Panc1 (cell line): ENCODE measurements at regions not wholly inside any gene's neighbourhood (a gene's known extent, or its start where the extent isn't known, plus 50 kb on each side); places are given as distances from the start of the nearest gene placed in this dataset.

Source experiments
- ATAC-seq: fragments of 200-7000 bp; cut with Tn5 transposase; 2 replicates; pipeline ENCODE4 v1.9.1; 2020; ENCODE audit warnings: mild to moderate bottlenecking, moderate library complexity
- BruUV-seq: library from RNA; stranded (reverse); fragments of 400-500 nt; replicated peaks from 2 replicates; lab custom pipeline; 2021; lab: Mats Ljungman, UMichigan
- CTCF ChIA-PET: fragments of 300-600 bp; sonication (Branson Sonifier 250); formaldehyde crosslinking; loops from one replicate; lab custom pipeline; 2022; ENCODE audit warnings: antibody characterized with exemption; lab: Charles Lee
- POLR2A ChIA-PET: fragments of 300-600 bp; sonication (Branson Sonifier 250); formaldehyde crosslinking; loops from one replicate; lab custom pipeline; 2022; ENCODE audit warnings: antibody characterized with exemption; lab: Charles Lee
- DNase-seq: peaks from one replicate; pipeline ENCODE4 v3.0.0-alpha.2; 2010; ENCODE audit warnings: low read depth, low spot score
- H3K27ac ChIP-seq: 2 replicates; pipeline ENCODE4 v1.5.1; 2011; ENCODE audit warnings: mild to moderate bottlenecking, low read length, inconsistent platforms
- H3K27me3 ChIP-seq: fragments of 200-500 bp; sonication (Bioruptor generic); 2 replicates; pipeline ENCODE4 v1.6.0; 2014; ENCODE audit warnings: low read length, inconsistent platforms; ENCODE audit not compliant: control insufficient read depth, insufficient read depth
- H3K36me3 ChIP-seq: fragments of 200-500 bp; sonication (Bioruptor generic); 2 replicates; pipeline ENCODE4 v1.5.1; 2014; ENCODE audit warnings: inconsistent platforms, mild to moderate bottlenecking, low read length, moderate library complexity; ENCODE audit not compliant: control insufficient read depth, insufficient read depth
- H3K4me1 ChIP-seq: 2 replicates; pipeline ENCODE4 v1.5.1; 2011; ENCODE audit warnings: inconsistent platforms, mild to moderate bottlenecking, low read length, moderate library complexity; ENCODE audit not compliant: control insufficient read depth, insufficient read depth
- H3K4me3 ChIP-seq, 2 experiments: 2 replicates each; pipeline ENCODE4 v1.5.1; 2011 to 2012; ENCODE audit warnings: low read depth in 2 of 2, low read length in 2 of 2, mild to moderate bottlenecking in 2 of 2, inconsistent platforms in 1 of 2, moderate library complexity in 1 of 2
- H3K9me3 ChIP-seq: fragments of 200-500 bp; sonication (Bioruptor generic); 2 replicates; pipeline ENCODE4 v1.5.1; 2014; ENCODE audit warnings: low read depth, mild to moderate bottlenecking, inconsistent platforms, low read length, moderate library complexity; ENCODE audit not compliant: control insufficient read depth, insufficient read depth
- CTCF ChIP-seq: fragments of 450-650 bp; IDR thresholded peaks from 2 replicates; pipeline ENCODE4 v1.5.1; 2017; ENCODE audit warnings: mild to moderate bottlenecking
- POLR2AphosphoS5 ChIP-seq: IDR thresholded peaks from 2 replicates; pipeline ENCODE4 v1.6.1; 2012; ENCODE audit warnings: mild to moderate bottlenecking, low read depth, low read length, moderate library complexity
- REST ChIP-seq, 2 experiments: IDR thresholded peaks; 2 replicates each; pipeline ENCODE4 v1.6.1; 2011 to 2012; ENCODE audit warnings: low read depth in 2 of 2, control low read depth in 1 of 2, low read length in 1 of 2, mild to moderate bottlenecking in 1 of 2, moderate library complexity in 1 of 2; ENCODE audit not compliant: insufficient read depth in 1 of 2
- SIN3A ChIP-seq: IDR thresholded peaks from 2 replicates; pipeline ENCODE4 v1.6.1; 2012; ENCODE audit warnings: low read depth, mild to moderate bottlenecking, low read length, moderate library complexity, borderline replicate concordance; ENCODE audit not compliant: insufficient read depth
- TCF7L2 ChIP-seq: IDR thresholded peaks from 2 replicates; pipeline ENCODE4 v1.6.1; 2011; ENCODE audit warnings: mild to moderate bottlenecking, low read depth, low read length, inconsistent platforms
- in situ Hi-C: cut with HindIII; loops from 2 replicates; pipeline ENCODE4 v1.10.0; 2016; ENCODE audit warnings: low sequenced_read_pairs, low pct_unique_long_range_greater_than_20kb
- intact Hi-C: fragments of 100-400 bp; cut with micrococcal nuclease; formaldehyde crosslinking; loops from one replicate; pipeline ENCODE4 v1.10.0; 2022; ENCODE audit not compliant: unreplicated experiment

- Histone ChIP-seq H3K36me3 (no peaks in the 10 kb centered on the region; the same call in 1 of the 2 replicates), H3K4me1 (no peaks in the 10 kb centered on the region), H3K4me3 (no peak overlapping the region), H3K27me3 (no peaks in the 10 kb centered on the region), H3K9me3 (no peaks in the 10 kb centered on the region), H3K27ac (no peak overlapping the region)
- no TSS peak for BruUV-seq
- ATAC-seq (no peak), DNase-seq (no peak)
- TF ChIP-seq TCF7L2 (no peak), SIN3A (no peak), CTCF (no peak), POLR2AphosphoS5 (no peak), REST (IDR thresholded peaks at IDR 0.05; ENCODE audit: insufficient read depth in 1 of 2, low read depth in 2 of 2, low read length in 1 of 2) (no peak)
- ChIA-PET POLR2A (interaction anchor here (0.6 kb wide), 1 partner anchor 751 kb away, joined by 8 read pairs; no protein-coding TSS in a partner anchor), CTCF (no interaction called here)
- intact Hi-C loops = no loop called here
- in situ Hi-C loops = no loop called here
Measured at GRCh38 chr7:108634535-108634934, 64.9 kb downstream of the DNAJB9 start.

- no peak overlapping the region for H3K4me3 ChIP-seq
- no TSS peak for BruUV-seq
- no peaks in the 10 kb centered on the region for H3K9me3 ChIP-seq
- ChIA-PET POLR2A (no interaction called here), CTCF (no interaction called here)
- in situ Hi-C loops = no loop called here
- no peak for TF ChIP-seq SIN3A
- TF ChIP-seq REST (IDR thresholded peaks at IDR 0.05; ENCODE audit: insufficient read depth in 1 of 2, low read depth in 2 of 2, low read length in 1 of 2) = no peak
- no peak for TF ChIP-seq POLR2AphosphoS5
- no peak for TF ChIP-seq TCF7L2
- no peak for TF ChIP-seq CTCF
- no peak overlapping the region for H3K27ac ChIP-seq
- DNase-seq (no peak), ATAC-seq (no peak)
- no peaks in the 10 kb centered on the region for H3K36me3 ChIP-seq
- no peaks in the 10 kb centered on the region for H3K4me1 ChIP-seq
- no peaks in the 10 kb centered on the region for H3K27me3 ChIP-seq
- intact Hi-C loops = no loop called here
Measured at GRCh38 chr7:108637049-108637621, 67.5 kb downstream of the DNAJB9 start.
